Astrocyte of the cerebellum (primary cell): ENCODE measurements at regions not wholly inside any gene's neighbourhood (a gene's known extent, or its start where the extent isn't known, plus 50 kb on each side); places are given as distances from the start of the nearest gene placed in this dataset.

ENCODE experiments used
- DNase-seq: peaks from one replicate; pipeline ENCODE4 v3.0.0-alpha.2; 2011; ENCODE audit warnings: low read depth
- H3K4me3 ChIP-seq: 2 replicates; pipeline ENCODE4 v1.5.1; 2011; ENCODE audit warnings: mild to moderate bottlenecking, low read depth, low read length, moderate library complexity
- CTCF ChIP-seq: IDR thresholded peaks from 2 replicates; pipeline ENCODE4 v1.5.1; 2012; ENCODE audit warnings: low read length, low read depth, moderate library complexity, mild to moderate bottlenecking; ENCODE audit errors: missing control alignments
- in situ Hi-C: cut with HindIII; loops from 2 replicates; pipeline ENCODE4 v1.10.0; 2017; ENCODE audit warnings: low sequenced_read_pairs

GRCh38 chr15:68871507-68871906, 50.8 kb upstream of the ANP32A start:
- no peak overlapping the region for H3K4me3 ChIP-seq
- no peak for DNase-seq
- no peak for TF ChIP-seq CTCF
- in situ Hi-C loops: no loop called here

- in situ Hi-C loops: no loop called here
- no peak for TF ChIP-seq CTCF
- H3K4me3 ChIP-seq: no peak overlapping the region
- DNase-seq: no peak
These were observed 54.1 kb upstream of the ANP32A start for GRCh38 chr15:68874788-68875187.

- in situ Hi-C loops: no loop called here
- peak; percentile 83 for TF ChIP-seq CTCF
- peak; percentile 87 for DNase-seq
- peak overlapping the region; percentile 42 for H3K4me3 ChIP-seq
These were observed 54.8 kb upstream of the SPESP1 start for GRCh38 chr15:68875377-68876116.

- in situ Hi-C loops: no loop called here
- DNase-seq: no peak
- H3K4me3 ChIP-seq: no peak overlapping the region
- TF ChIP-seq CTCF: no peak
These were observed 52.7 kb upstream of the SPESP1 start for GRCh38 chr15:68877626-68878025.

- no peak for DNase-seq
- no peak overlapping the region for H3K4me3 ChIP-seq
- TF ChIP-seq CTCF: no peak
- in situ Hi-C loops: no loop called here
These were observed 49.9 kb upstream of the SPESP1 start for GRCh38 chr15:68880382-68880781.
